SU-DHL-6 (cell line): ENCODE measurements at regions not wholly inside any gene's neighbourhood (a gene's known extent, or its start where the extent isn't known, plus 50 kb on each side); places are given as distances from the start of the nearest gene placed in this dataset.

Source experiments
- EZH2phosphoT487 ChIP-seq: fragments of 200-600 bp; sonication (generic), shearing (Covaris generic); conservative IDR thresholded peaks from 2 replicates; pipeline ENCODE4 v1.6.1; 2018; ENCODE audit warnings: mild to moderate bottlenecking, antibody characterized with exemption, low read length, moderate library complexity, mixed read lengths
- TF ChIP-seq, protein P1 (sequence below): fragments of 200-600 bp; sonication (generic); IDR thresholded peaks from one replicate; pipeline ENCODE4 v1.5.1; 2017; ENCODE audit warnings: antibody characterized with exemption, mild to moderate bottlenecking, low read length, moderate library complexity; ENCODE audit not compliant: insufficient read depth, poor library complexity, severe bottlenecking

- TF ChIP-seq, protein P1, sequence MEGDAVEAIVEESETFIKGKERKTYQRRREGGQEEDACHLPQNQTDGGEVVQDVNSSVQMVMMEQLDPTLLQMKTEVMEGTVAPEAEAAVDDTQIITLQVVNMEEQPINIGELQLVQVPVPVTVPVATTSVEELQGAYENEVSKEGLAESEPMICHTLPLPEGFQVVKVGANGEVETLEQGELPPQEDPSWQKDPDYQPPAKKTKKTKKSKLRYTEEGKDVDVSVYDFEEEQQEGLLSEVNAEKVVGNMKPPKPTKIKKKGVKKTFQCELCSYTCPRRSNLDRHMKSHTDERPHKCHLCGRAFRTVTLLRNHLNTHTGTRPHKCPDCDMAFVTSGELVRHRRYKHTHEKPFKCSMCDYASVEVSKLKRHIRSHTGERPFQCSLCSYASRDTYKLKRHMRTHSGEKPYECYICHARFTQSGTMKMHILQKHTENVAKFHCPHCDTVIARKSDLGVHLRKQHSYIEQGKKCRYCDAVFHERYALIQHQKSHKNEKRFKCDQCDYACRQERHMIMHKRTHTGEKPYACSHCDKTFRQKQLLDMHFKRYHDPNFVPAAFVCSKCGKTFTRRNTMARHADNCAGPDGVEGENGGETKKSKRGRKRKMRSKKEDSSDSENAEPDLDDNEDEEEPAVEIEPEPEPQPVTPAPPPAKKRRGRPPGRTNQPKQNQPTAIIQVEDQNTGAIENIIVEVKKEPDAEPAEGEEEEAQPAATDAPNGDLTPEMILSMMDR, result no peak
- TF ChIP-seq EZH2phosphoT487, result no peak
These were observed 285.3 kb upstream of the RARB start for GRCh38 chr3:25142609-25143355.
